ENCODE measurements at regions not wholly inside any gene's neighbourhood (a gene's known extent, or its start where the extent isn't known, plus 50 kb on each side); places are given as distances from the start of the nearest gene placed in this dataset.
"Not testable (repeated sequence)": the region's sequence is repeated elsewhere in the genome, so short reads cannot be mapped to it uniquely, and the experiment has no call there.

DNA sequence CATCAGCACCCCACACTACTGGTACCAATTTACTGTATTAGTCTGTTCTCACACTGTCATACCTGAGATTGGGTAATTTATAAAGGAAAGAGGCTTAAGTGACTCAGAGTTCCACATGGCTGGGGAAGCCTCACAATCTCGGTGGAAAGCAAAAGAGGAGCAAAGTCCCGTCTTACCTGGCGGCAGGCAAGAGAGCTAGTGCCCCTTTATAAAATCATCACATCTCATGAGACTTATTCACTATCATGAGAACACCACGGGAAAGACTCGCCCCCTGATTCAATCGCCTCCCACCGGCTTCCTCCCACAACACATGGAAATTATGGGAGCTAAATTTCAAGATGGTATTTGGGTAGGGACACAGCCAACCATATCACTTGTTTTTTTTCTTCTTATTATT lies 717.2 kb downstream of the TRIB2 start:
- Histone ChIP-seq H3K36me3 (ENCODE audit: control insufficient read depth, insufficient read depth, low read length) (no peaks in the 10 kb centered on the region), H3K27me3 (ENCODE audit: control insufficient read depth, insufficient read depth, low read length) (no peaks in the 10 kb centered on the region), H3K4me3 (ENCODE audit: low read length) (no peak overlapping the region), H3K9me3 (ENCODE audit: control insufficient read depth, low read depth, low read length) (no peaks in the 10 kb centered on the region), H3K27ac (ENCODE audit: low read length) (no peak overlapping the region), H3K4me1 (ENCODE audit: control insufficient read depth, insufficient read depth, low read length) (no peaks in the 10 kb centered on the region)
- no peak for DNase-seq
- 80% methylated on average over 1 of the region's 7 CpGs for WGBS (ENCODE audit: insufficient coverage, low lambda C conversion rate)

DNA sequence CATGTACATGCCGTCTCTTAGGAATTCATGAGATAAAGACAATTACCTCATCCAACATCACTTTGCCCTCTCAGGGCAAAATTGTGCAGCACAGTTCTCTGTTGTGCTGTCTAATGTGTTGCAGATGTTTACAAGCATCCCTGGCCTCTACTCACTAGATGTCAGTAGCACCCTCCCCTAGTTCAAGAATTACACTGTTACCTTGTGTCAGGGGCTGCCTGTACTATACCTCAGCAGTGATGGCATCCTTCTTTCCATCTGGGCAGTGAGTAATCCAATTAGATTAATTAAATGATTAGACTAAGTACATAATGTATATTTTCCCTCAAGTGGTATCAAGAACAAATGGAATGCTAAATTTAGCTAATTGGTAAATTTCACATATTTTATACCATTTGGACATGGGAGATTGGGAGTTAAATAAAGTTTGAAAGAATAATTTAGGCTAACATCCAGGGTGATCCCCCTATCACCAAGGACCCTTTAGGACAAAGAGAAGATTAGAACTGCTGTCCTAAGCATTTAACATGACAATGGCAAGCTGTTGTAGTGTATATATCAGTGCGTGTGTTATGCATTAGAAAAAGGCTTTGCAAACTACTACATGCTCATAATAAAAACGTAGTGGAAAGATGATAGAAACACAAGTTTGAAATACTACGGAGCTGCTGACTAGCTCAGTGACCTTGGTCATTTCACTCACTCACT lies 727.0 kb downstream of the TRIB2 start:
- not testable (repeated sequence) for H3K27me3 ChIP-seq (ENCODE audit: control insufficient read depth, insufficient read depth, low read length); DNase-seq; H3K4me1 ChIP-seq (ENCODE audit: control insufficient read depth, insufficient read depth, low read length); H3K4me3 ChIP-seq (ENCODE audit: low read length); H3K36me3 ChIP-seq (ENCODE audit: control insufficient read depth, insufficient read depth, low read length); H3K9me3 ChIP-seq (ENCODE audit: control insufficient read depth, low read depth, low read length); H3K27ac ChIP-seq (ENCODE audit: low read length)
- WGBS (ENCODE audit: insufficient coverage, low lambda C conversion rate): no CpG with 5 or more reads among the region's 4 CpGs

DNA sequence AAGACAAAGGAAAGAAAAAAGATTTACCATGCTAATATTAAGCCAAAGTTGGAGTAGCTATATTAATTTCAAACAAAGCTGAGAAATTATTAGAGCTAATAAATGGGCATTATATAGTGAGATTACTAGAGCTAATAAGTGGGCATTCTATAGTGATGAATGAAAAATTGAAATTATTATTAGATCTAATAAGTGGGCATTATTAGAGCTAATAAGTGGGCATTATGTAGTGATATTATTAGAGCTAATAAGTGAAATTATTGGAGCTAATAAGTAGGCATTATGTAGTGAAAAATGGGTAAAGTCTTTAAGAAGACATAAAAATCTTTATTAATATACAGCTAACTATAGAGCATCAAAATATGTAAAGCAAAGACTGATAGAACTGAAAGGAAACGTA lies 745.7 kb downstream of the TRIB2 start:
- H3K27me3 ChIP-seq (ENCODE audit: control insufficient read depth, insufficient read depth, low read length): no peaks in the 10 kb centered on the region
- H3K4me1 ChIP-seq (ENCODE audit: control insufficient read depth, insufficient read depth, low read length): no peaks in the 10 kb centered on the region
- H3K36me3 ChIP-seq (ENCODE audit: control insufficient read depth, insufficient read depth, low read length): no peaks in the 10 kb centered on the region
- no peak overlapping the region for H3K27ac ChIP-seq (ENCODE audit: low read length)
- no peak overlapping the region for H3K4me3 ChIP-seq (ENCODE audit: low read length)
- no peaks in the 10 kb centered on the region for H3K9me3 ChIP-seq (ENCODE audit: control insufficient read depth, low read depth, low read length)
- 83% methylated on average over 1 of the region's 1 CpG for WGBS (ENCODE audit: insufficient coverage, low lambda C conversion rate)
- no peak for DNase-seq

DNA sequence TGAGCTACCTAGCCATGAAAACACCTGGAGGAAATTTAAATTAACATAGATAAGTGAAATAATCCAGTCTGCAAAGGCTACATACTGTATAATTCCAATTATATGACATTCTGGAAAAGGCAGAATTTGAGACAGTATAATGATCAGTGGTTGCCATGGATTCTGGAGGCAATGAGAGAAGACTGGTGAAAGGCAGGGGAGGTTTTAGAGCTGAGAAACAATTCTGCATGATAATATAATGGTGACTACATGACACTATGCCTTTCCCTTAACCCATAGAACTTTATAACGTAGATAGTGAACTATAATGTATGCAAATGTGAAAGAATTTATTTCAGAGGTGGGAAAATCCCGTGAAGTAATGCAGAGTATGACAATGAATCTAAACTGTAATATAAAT lies 749.3 kb downstream of the TRIB2 start:
- WGBS (ENCODE audit: insufficient coverage, low lambda C conversion rate): 65% methylated on average over 2 of the region's 2 CpGs
- Histone ChIP-seq H3K4me3 (ENCODE audit: low read length) (no peak overlapping the region), H3K36me3 (ENCODE audit: control insufficient read depth, insufficient read depth, low read length) (no peaks in the 10 kb centered on the region), H3K9me3 (ENCODE audit: control insufficient read depth, low read depth, low read length) (no peaks in the 10 kb centered on the region), H3K27me3 (ENCODE audit: control insufficient read depth, insufficient read depth, low read length) (no peaks in the 10 kb centered on the region), H3K27ac (ENCODE audit: low read length) (no peak overlapping the region), H3K4me1 (ENCODE audit: control insufficient read depth, insufficient read depth, low read length) (no peaks in the 10 kb centered on the region)
- no peak for DNase-seq

DNA sequence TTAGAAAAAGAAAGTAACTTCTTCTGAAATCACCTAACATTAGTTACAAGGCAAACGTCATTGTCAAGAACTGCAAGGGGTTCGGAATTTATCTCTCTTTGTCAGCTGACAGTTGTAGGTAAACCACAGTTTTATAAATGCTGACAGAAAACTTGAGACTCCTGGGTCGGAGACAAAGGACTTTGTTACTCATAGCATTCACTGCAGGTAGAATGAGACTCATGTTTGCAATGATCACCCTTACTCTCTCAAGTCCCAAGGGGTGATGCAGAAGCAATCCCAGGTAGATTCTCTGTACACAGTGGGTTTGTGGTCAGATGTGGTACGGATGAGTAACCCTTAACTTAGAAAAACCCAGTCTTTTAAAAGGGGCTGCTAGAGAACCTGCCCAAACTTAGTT lies 757.8 kb downstream of the TRIB2 start:
- no peaks in the 10 kb centered on the region for H3K9me3 ChIP-seq (ENCODE audit: control insufficient read depth, low read depth, low read length)
- H3K27ac ChIP-seq (ENCODE audit: low read length): no peak overlapping the region
- H3K36me3 ChIP-seq (ENCODE audit: control insufficient read depth, insufficient read depth, low read length): no peaks in the 10 kb centered on the region
- no peak for DNase-seq
- no peaks in the 10 kb centered on the region for H3K27me3 ChIP-seq (ENCODE audit: control insufficient read depth, insufficient read depth, low read length)
- WGBS (ENCODE audit: insufficient coverage, low lambda C conversion rate): 86% methylated on average over 1 of the region's 4 CpGs
- no peaks in the 10 kb centered on the region for H3K4me1 ChIP-seq (ENCODE audit: control insufficient read depth, insufficient read depth, low read length)
- no peak overlapping the region for H3K4me3 ChIP-seq (ENCODE audit: low read length)

DNA sequence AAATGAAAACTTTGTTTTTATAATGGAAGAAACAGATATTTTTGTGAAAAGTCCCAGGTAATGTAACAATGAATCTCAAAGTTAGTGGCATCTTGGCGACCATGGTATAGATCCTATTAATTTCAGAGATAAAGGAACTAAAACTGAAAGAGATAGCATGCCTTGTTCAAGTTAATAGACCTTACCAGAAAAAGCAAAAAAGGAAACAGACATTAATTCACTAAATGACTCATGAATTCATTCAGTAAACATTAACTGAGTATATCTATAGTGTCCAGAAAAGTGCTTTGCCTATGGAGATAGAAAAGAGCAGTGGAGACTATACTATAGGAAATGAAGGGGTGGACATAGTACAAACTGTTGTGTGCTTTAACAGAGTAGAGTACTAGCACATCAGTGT lies 763.3 kb downstream of the TRIB2 start:
- Histone ChIP-seq H3K27ac (ENCODE audit: low read length) (no peak overlapping the region), H3K4me3 (ENCODE audit: low read length) (no peak overlapping the region), H3K27me3 (ENCODE audit: control insufficient read depth, insufficient read depth, low read length) (no peaks in the 10 kb centered on the region), H3K36me3 (ENCODE audit: control insufficient read depth, insufficient read depth, low read length) (no peaks in the 10 kb centered on the region), H3K4me1 (ENCODE audit: control insufficient read depth, insufficient read depth, low read length) (no peaks in the 10 kb centered on the region), H3K9me3 (ENCODE audit: control insufficient read depth, low read depth, low read length) (no peaks in the 10 kb centered on the region)
- no peak for DNase-seq
- WGBS (ENCODE audit: insufficient coverage, low lambda C conversion rate): 50% methylated on average over 1 of the region's 1 CpG

DNA sequence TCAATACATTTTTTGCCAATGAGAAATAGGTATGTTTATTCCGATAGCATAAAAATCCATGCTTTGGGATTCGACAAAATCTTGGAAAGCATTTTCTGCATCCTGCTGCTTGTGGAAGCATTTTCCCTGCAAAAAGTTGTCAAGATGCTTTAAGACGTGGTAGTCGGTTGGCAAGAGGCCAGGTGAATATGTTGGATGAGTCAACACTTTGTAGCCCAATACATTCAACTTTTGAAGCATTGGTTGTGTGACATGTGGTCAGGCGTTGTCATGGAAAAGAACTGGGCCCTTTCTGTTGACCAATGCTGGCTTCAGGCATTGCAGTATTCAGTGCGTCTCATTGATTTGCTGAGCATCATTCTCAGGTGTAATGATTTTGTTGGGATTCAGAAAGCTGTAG lies 764.5 kb downstream of the TRIB2 start:
- H3K27me3 ChIP-seq (ENCODE audit: control insufficient read depth, insufficient read depth, low read length): no peaks in the 10 kb centered on the region
- no peaks in the 10 kb centered on the region for H3K36me3 ChIP-seq (ENCODE audit: control insufficient read depth, insufficient read depth, low read length)
- WGBS (ENCODE audit: insufficient coverage, low lambda C conversion rate): 85% methylated on average over 2 of the region's 6 CpGs

DNA sequence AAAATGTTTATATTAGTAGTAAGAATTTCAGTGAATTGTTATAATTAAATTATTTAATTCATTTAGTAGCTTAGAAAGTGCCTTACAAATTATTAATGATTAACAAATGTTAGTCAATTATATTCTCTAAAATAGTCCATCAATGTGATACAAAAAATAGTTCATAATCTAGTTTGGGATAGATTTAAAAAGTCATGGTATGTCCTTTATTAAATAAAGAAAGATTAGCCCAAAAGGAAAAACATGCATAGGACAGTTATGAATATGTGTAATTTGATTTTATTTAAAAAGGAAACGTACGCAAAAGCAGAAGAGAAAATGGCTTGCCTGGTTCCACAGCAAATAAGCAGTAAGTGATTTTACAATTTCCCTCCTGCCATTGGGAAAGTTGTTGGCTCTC lies 768.5 kb downstream of the TRIB2 start:
- Histone ChIP-seq H3K27me3 (ENCODE audit: control insufficient read depth, insufficient read depth, low read length) (no peaks in the 10 kb centered on the region), H3K36me3 (ENCODE audit: control insufficient read depth, insufficient read depth, low read length) (no peaks in the 10 kb centered on the region), H3K27ac (ENCODE audit: low read length) (no peak overlapping the region), H3K9me3 (ENCODE audit: control insufficient read depth, low read depth, low read length) (no peaks in the 10 kb centered on the region), H3K4me1 (ENCODE audit: control insufficient read depth, insufficient read depth, low read length) (no peaks in the 10 kb centered on the region), H3K4me3 (ENCODE audit: low read length) (no peak overlapping the region)
- no peak for DNase-seq
- 93% methylated on average over 2 of the region's 2 CpGs for WGBS (ENCODE audit: insufficient coverage, low lambda C conversion rate)

More for the DNA sequence above, 764.5 kb downstream of the TRIB2 start:
- H3K27ac ChIP-seq (ENCODE audit: low read length): no peak overlapping the region
- no peaks in the 10 kb centered on the region for H3K9me3 ChIP-seq (ENCODE audit: control insufficient read depth, low read depth, low read length)
- no peak for DNase-seq
- H3K4me1 ChIP-seq (ENCODE audit: control insufficient read depth, insufficient read depth, low read length): no peaks in the 10 kb centered on the region
- no peak overlapping the region for H3K4me3 ChIP-seq (ENCODE audit: low read length)

DNA sequence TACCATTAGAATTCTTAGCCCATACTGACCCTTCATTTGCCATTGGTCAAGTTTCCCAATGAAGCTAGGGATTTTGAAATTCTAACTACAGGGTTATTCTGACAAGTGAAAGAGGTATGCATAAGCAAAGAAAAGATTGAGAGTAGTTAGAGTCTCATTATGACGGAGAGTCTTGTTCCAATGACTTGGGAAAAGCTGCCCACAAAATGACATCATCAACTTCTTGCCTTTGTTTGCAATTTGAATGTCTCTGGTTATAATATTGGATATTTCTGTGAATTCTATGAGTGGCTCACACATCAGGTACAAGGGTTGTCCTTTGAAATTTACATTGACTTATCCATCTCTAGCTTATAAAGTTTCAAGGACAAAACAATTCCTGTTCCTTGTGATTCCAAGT lies 772.2 kb downstream of the TRIB2 start:
- H3K27ac ChIP-seq (ENCODE audit: low read length): no peak overlapping the region
- no CpG with 5 or more reads among the region's 1 CpG for whole genome bisulfite sequencing (ENCODE audit: insufficient coverage, low lambda C conversion rate)
- H3K27me3 ChIP-seq (ENCODE audit: control insufficient read depth, insufficient read depth, low read length): no peaks in the 10 kb centered on the region
- no peaks in the 10 kb centered on the region for H3K9me3 ChIP-seq (ENCODE audit: control insufficient read depth, low read depth, low read length)
- H3K36me3 ChIP-seq (ENCODE audit: control insufficient read depth, insufficient read depth, low read length): no peaks in the 10 kb centered on the region
- no peak for DNase-seq
- H3K4me1 ChIP-seq (ENCODE audit: control insufficient read depth, insufficient read depth, low read length): no peaks in the 10 kb centered on the region
- H3K4me3 ChIP-seq (ENCODE audit: low read length): no peak overlapping the region

DNA sequence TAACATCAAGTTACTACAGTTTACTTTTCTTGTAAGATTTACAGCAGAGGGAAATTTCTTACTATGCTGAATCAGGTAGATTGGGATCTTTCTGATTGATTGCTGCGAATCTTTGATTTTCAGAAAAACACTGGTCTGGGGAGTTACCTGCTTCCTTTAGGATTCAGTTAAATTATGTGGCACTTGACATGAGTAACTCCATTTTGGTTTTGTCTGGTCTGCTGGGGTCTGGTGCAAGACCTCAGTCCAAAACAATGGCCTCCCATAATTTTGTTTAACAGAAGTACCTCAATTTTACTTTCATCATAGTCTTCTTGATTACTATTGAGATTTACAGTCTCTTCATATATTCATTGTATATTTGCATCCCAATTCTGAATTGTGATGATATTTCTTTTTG lies 775.5 kb downstream of the TRIB2 start:
- DNase-seq: no peak
- 67% methylated on average over 1 of the region's 1 CpG for WGBS (ENCODE audit: insufficient coverage, low lambda C conversion rate)
- Histone ChIP-seq H3K9me3 (ENCODE audit: control insufficient read depth, low read depth, low read length) (no peaks in the 10 kb centered on the region), H3K27me3 (ENCODE audit: control insufficient read depth, insufficient read depth, low read length) (no peaks in the 10 kb centered on the region), H3K27ac (ENCODE audit: low read length) (no peak overlapping the region), H3K4me3 (ENCODE audit: low read length) (no peak overlapping the region), H3K4me1 (ENCODE audit: control insufficient read depth, insufficient read depth, low read length) (no peaks in the 10 kb centered on the region), H3K36me3 (ENCODE audit: control insufficient read depth, insufficient read depth, low read length) (no peaks in the 10 kb centered on the region)

DNA sequence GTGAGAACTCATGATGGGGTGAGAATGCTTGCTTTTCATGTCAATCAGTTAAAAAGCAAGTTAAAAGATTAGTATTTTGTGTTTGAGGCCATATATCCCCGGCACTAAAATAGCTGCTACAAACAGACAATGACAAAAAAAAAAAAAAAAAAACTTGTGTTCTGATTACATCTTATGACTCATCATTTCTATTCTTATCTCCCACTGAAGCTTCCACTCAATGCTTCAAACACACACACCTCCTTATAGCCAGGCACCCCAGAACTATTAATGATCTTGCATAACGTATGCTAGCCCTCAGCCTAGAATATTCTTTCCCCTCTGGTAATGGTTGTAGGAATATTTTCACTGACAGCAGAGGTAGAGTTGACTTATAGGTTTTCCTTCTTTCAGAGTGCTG lies 778.3 kb downstream of the TRIB2 start:
- Histone ChIP-seq H3K27ac (ENCODE audit: low read length) (no peak overlapping the region), H3K4me1 (ENCODE audit: control insufficient read depth, insufficient read depth, low read length) (no peaks in the 10 kb centered on the region), H3K27me3 (ENCODE audit: control insufficient read depth, insufficient read depth, low read length) (no peaks in the 10 kb centered on the region), H3K9me3 (ENCODE audit: control insufficient read depth, low read depth, low read length) (no peaks in the 10 kb centered on the region), H3K4me3 (ENCODE audit: low read length) (no peak overlapping the region), H3K36me3 (ENCODE audit: control insufficient read depth, insufficient read depth, low read length) (no peaks in the 10 kb centered on the region)
- WGBS (ENCODE audit: insufficient coverage, low lambda C conversion rate): 76% methylated on average over 2 of the region's 2 CpGs
- no peak for DNase-seq
